Parathyroid adenoma (tissue), 2 donors: ENCODE measurements at regions not wholly inside any gene's neighbourhood (a gene's known extent, or its start where the extent isn't known, plus 50 kb on each side); places are given as distances from the start of the nearest gene placed in this dataset.
"Not testable (repeated sequence)": the region's sequence is repeated elsewhere in the genome, so short reads cannot be mapped to it uniquely, and the experiment has no call there.

ENCODE experiments used
- H2AFZ ChIP-seq: fragments of 300-600 bp; sonication (generic); one replicate; pipeline ENCODE4 v1.7.0; 2017; ENCODE audit warnings: antibody characterized with exemption, mild to moderate bottlenecking
- H3K27ac ChIP-seq: fragments of 300-600 bp; sonication (generic); one replicate; pipeline ENCODE4 v1.7.0; 2017
- H3K27me3 ChIP-seq: fragments of 300-600 bp; sonication (generic); one replicate; pipeline ENCODE4 v1.7.0; 2017; ENCODE audit warnings: low read length; ENCODE audit not compliant: control insufficient read depth, insufficient read depth
- H3K36me3 ChIP-seq: fragments of 300-600 bp; sonication (generic); one replicate; pipeline ENCODE4 v1.7.0; 2017; ENCODE audit warnings: low read length; ENCODE audit not compliant: control insufficient read depth, insufficient read depth
- H3K4me1 ChIP-seq: fragments of 300-600 bp; sonication (generic); one replicate; pipeline ENCODE4 v1.7.0; 2017; ENCODE audit warnings: control low read depth
- H3K4me2 ChIP-seq: fragments of 300-600 bp; sonication (generic); one replicate; pipeline ENCODE4 v1.7.0; 2017; ENCODE audit warnings: low read length
- H3K4me3 ChIP-seq: fragments of 300-600 bp; sonication (generic); one replicate; pipeline ENCODE4 v1.7.0; 2017; ENCODE audit warnings: low read depth, low read length
- H3K79me2 ChIP-seq: fragments of 300-600 bp; sonication (generic); one replicate; pipeline ENCODE4 v1.7.0; 2017; ENCODE audit warnings: control low read depth
- H3K9ac ChIP-seq: fragments of 300-600 bp; sonication (generic); one replicate; pipeline ENCODE4 v1.7.0; 2017; ENCODE audit warnings: mild to moderate bottlenecking
- H3K9me3 ChIP-seq: fragments of 300-600 bp; sonication (generic); one replicate; pipeline ENCODE4 v1.7.0; 2017; ENCODE audit warnings: low read length; ENCODE audit not compliant: control insufficient read depth
- TF ChIP-seq, protein P1 (sequence below): fragments of 300-600 bp; sonication (generic); IDR thresholded peaks from one replicate; pipeline ENCODE4 v1.7.0; 2017; ENCODE audit warnings: antibody characterized with exemption, mild to moderate bottlenecking
- donor health status: primary hyperparathyroidism.

- peak overlapping the region; percentile 30 for H2AFZ ChIP-seq
- no peaks in the 10 kb centered on the region for H3K9me3 ChIP-seq
- peaks cover 7% of the 10 kb centered on the region for H3K4me1 ChIP-seq
- H3K27ac ChIP-seq = peak overlapping the region; percentile 32
- TF ChIP-seq, protein P1, sequence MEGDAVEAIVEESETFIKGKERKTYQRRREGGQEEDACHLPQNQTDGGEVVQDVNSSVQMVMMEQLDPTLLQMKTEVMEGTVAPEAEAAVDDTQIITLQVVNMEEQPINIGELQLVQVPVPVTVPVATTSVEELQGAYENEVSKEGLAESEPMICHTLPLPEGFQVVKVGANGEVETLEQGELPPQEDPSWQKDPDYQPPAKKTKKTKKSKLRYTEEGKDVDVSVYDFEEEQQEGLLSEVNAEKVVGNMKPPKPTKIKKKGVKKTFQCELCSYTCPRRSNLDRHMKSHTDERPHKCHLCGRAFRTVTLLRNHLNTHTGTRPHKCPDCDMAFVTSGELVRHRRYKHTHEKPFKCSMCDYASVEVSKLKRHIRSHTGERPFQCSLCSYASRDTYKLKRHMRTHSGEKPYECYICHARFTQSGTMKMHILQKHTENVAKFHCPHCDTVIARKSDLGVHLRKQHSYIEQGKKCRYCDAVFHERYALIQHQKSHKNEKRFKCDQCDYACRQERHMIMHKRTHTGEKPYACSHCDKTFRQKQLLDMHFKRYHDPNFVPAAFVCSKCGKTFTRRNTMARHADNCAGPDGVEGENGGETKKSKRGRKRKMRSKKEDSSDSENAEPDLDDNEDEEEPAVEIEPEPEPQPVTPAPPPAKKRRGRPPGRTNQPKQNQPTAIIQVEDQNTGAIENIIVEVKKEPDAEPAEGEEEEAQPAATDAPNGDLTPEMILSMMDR = no peak
- H3K79me2 ChIP-seq = no peaks in the 10 kb centered on the region
- no peaks in the 10 kb centered on the region for H3K27me3 ChIP-seq
- H3K4me3 ChIP-seq = no peak overlapping the region
- no peaks in the 10 kb centered on the region for H3K36me3 ChIP-seq
- H3K4me2 ChIP-seq = no peak overlapping the region
- no peak overlapping the region for H3K9ac ChIP-seq
These were observed 57.4 kb upstream of the MRTFB start for GRCh38 chr16:14013571-14014283.

- Histone ChIP-seq H3K9ac (no peak overlapping the region), H3K4me3 (no peak overlapping the region), H3K4me2 (no peak overlapping the region), H3K4me1 (peaks cover 7% of the 10 kb centered on the region), H2AFZ (no peak overlapping the region), H3K9me3 (no peaks in the 10 kb centered on the region), H3K79me2 (no peaks in the 10 kb centered on the region), H3K27ac (peak overlapping the region; percentile 32), H3K36me3 (no peaks in the 10 kb centered on the region), H3K27me3 (no peaks in the 10 kb centered on the region)
- TF ChIP-seq, protein P1 = no peak
These were observed 56.9 kb upstream of the MRTFB start for GRCh38 chr16:14014284-14014625.

DNA sequence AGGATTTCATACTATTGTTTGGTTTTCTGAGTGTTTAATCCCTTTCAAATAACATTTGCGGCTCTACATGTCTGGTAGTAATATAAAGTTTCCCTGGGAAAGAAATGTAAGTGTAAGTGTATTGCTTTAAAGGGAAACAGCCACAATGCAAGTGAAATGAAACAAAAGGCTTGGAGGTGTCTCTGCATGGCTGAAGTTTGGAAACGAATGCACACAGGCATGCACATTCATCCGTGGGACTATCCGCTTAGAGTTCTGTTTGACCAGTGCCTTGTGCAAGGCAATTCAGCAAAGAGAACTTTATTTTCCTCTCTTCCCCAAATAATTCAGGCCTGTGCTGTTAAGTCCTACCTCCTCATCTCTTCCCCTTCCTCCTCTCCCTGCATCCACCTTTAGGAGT lies 56.1 kb upstream of the MRTFB start:
- Histone ChIP-seq H3K4me1 (peaks cover 7% of the 10 kb centered on the region), H3K9ac (no peak overlapping the region), H3K9me3 (no peaks in the 10 kb centered on the region), H3K27me3 (no peaks in the 10 kb centered on the region), H3K4me3 (no peak overlapping the region), H3K36me3 (no peaks in the 10 kb centered on the region), H2AFZ (no peak overlapping the region), H3K4me2 (no peak overlapping the region), H3K79me2 (no peaks in the 10 kb centered on the region), H3K27ac (no peak overlapping the region)
- TF ChIP-seq, protein P1 = no peak

GRCh38 chr16:14015461-14015860 lies 55.7 kb upstream of the MRTFB start:
- no peaks in the 10 kb centered on the region for H3K79me2 ChIP-seq
- H2AFZ ChIP-seq = no peak overlapping the region
- no peak overlapping the region for H3K27ac ChIP-seq
- H3K9me3 ChIP-seq = no peaks in the 10 kb centered on the region
- H3K4me1 ChIP-seq = peaks cover 7% of the 10 kb centered on the region
- H3K4me3 ChIP-seq = no peak overlapping the region
- TF ChIP-seq, protein P1 = no peak
- no peaks in the 10 kb centered on the region for H3K27me3 ChIP-seq
- no peak overlapping the region for H3K9ac ChIP-seq
- H3K4me2 ChIP-seq = no peak overlapping the region
- H3K36me3 ChIP-seq = no peaks in the 10 kb centered on the region

DNA sequence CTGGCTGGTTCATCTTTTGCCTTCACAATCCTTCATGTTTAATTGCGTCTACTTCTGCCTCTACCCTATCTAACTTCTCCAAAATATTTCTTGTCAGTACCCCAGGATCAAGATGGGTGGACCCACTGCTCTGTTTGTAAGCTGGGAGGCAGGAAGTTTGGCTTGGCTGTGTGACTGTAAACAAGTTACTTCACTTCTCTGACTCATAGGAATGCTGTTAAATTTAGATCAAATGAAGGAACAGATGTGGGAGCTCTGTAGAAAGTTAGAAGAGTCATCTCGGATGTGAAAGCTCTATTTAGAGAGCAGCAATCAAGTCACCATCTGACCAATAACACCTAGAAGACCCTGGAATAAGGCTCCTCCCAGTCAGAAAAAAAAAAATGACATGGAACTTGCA lies 55.2 kb upstream of the MRTFB start:
- Histone ChIP-seq H3K9me3 (no peaks in the 10 kb centered on the region), H3K4me1 (peaks cover 7% of the 10 kb centered on the region), H3K79me2 (no peaks in the 10 kb centered on the region), H3K4me3 (no peak overlapping the region), H3K9ac (no peak overlapping the region), H3K4me2 (no peak overlapping the region), H2AFZ (no peak overlapping the region), H3K27me3 (no peaks in the 10 kb centered on the region), H3K36me3 (no peaks in the 10 kb centered on the region), H3K27ac (no peak overlapping the region)
- TF ChIP-seq, protein P1 = no peak

DNA sequence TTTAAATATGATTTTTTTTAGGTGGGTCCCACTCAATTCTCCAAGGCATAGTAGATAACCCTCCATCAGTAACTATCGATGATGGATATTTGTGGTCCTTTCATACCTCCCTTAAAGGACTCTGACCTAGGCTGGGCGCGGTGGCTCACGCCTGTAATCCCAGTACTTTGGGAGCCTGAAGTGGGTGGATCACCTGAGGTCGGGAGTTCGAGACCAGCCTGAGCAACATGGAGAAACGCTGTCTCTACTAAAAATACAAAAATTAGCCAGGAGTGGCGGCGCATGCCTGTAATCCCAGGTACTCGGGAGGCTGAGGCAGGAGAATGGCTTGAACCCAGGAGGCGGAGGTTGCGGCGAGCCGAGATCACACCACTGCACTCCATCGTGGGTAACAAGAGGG lies 54.8 kb upstream of the MRTFB start:
- H3K4me2 ChIP-seq, H2AFZ ChIP-seq, H3K9me3 ChIP-seq, H3K27ac ChIP-seq, H3K79me2 ChIP-seq, H3K4me3 ChIP-seq, H3K36me3 ChIP-seq, H3K27me3 ChIP-seq, H3K4me1 ChIP-seq, H3K9ac ChIP-seq: not testable (repeated sequence)
